Activated T-helper 2 cell treated with anti-CD3 and anti-CD28 coated beads, Interferon-gamma antibody, Interleukin-2, Interleukin-4, amounts not matched to agents 10 μg/mL and 5 μg/mL and 100 μg/mL, durations not matched to agents 14 hours and 24 hours and 36 hours (primary cell): ENCODE measurements at regions not wholly inside any gene's neighbourhood (a gene's known extent, or its start where the extent isn't known, plus 50 kb on each side); places are given as distances from the start of the nearest gene placed in this dataset.
"Not testable (repeated sequence)": the region's sequence is repeated elsewhere in the genome, so short reads cannot be mapped to it uniquely, and the experiment has no call there.

ENCODE experiments used
- DNase-seq: peaks from one replicate; pipeline ENCODE4 v3.0.0; 2021; ENCODE audit warnings: low spot score
- H3K27ac Mint-ChIP-seq: one replicate; pipeline ENCODE4 v1.8.0; 2021; ENCODE audit warnings: mixed read lengths
- H3K27me3 Mint-ChIP-seq: one replicate; pipeline ENCODE4 v1.8.0; 2021; ENCODE audit warnings: low read depth, mixed read lengths
- H3K36me3 Mint-ChIP-seq: one replicate; pipeline ENCODE4 v1.8.0; 2021; ENCODE audit warnings: low read depth, mixed read lengths
- H3K4me1 Mint-ChIP-seq: one replicate; pipeline ENCODE4 v1.8.0; 2021; ENCODE audit warnings: low read depth, mixed read lengths
- H3K4me3 Mint-ChIP-seq: one replicate; pipeline ENCODE4 v1.8.0; 2021; ENCODE audit warnings: low read depth, mild to moderate bottlenecking, moderate library complexity, mixed read lengths
- H3K9me3 Mint-ChIP-seq: one replicate; pipeline ENCODE4 v1.8.0; 2021; ENCODE audit warnings: mixed read lengths
- intact Hi-C: fragments of 100-400 bp; cut with micrococcal nuclease; formaldehyde crosslinking; loops from one replicate; pipeline ENCODE4 v1.15.1; 2023

- intact Hi-C loops: no loop called here
- Mint-ChIP-seq H3K27ac (no peak overlapping the region), H3K9me3 (peaks cover 40% of the 10 kb centered on the region)
Measured at GRCh38 chr3:118226206-118226605, 808.4 kb downstream of the IGSF11 start.

GRCh38 chr3:118227191-118227590 is 807.5 kb downstream of the IGSF11 start:
- H3K9me3 Mint-ChIP-seq: peaks cover 35% of the 10 kb centered on the region
- H3K36me3 Mint-ChIP-seq: no peaks in the 10 kb centered on the region
- no peaks in the 10 kb centered on the region for H3K27me3 Mint-ChIP-seq
- H3K4me3 Mint-ChIP-seq: no peak overlapping the region
- H3K4me1 Mint-ChIP-seq: no peaks in the 10 kb centered on the region
- intact Hi-C loops: no loop called here
- DNase-seq: no peak
- H3K27ac Mint-ChIP-seq: no peak overlapping the region

More at GRCh38 chr3:118226206-118226605, 808.4 kb downstream of the IGSF11 start:
- Mint-ChIP-seq H3K4me1 (no peaks in the 10 kb centered on the region), H3K4me3 (no peak overlapping the region), H3K27me3 (no peaks in the 10 kb centered on the region), H3K36me3 (no peaks in the 10 kb centered on the region)
- DNase-seq: no peak

GRCh38 chr3:118228151-118228550 is 806.5 kb downstream of the IGSF11 start:
- H3K9me3 Mint-ChIP-seq: peaks cover 35% of the 10 kb centered on the region
- H3K4me1 Mint-ChIP-seq: no peaks in the 10 kb centered on the region
- no peaks in the 10 kb centered on the region for H3K27me3 Mint-ChIP-seq
- intact Hi-C loops: no loop called here
- H3K27ac Mint-ChIP-seq: no peak overlapping the region
- H3K4me3 Mint-ChIP-seq: no peak overlapping the region
- DNase-seq: no peak
- H3K36me3 Mint-ChIP-seq: no peaks in the 10 kb centered on the region

GRCh38 chr3:118229196-118229595 is 805.5 kb downstream of the IGSF11 start:
- Mint-ChIP-seq H3K4me1 (no peaks in the 10 kb centered on the region), H3K27ac (no peak overlapping the region), H3K9me3 (peaks cover 35% of the 10 kb centered on the region), H3K36me3 (no peaks in the 10 kb centered on the region), H3K4me3 (no peak overlapping the region), H3K27me3 (no peaks in the 10 kb centered on the region)
- DNase-seq: no peak
- intact Hi-C loops: no loop called here

- Mint-ChIP-seq H3K9me3 (peaks cover 29% of the 10 kb centered on the region), H3K4me3 (no peak overlapping the region), H3K36me3 (no peaks in the 10 kb centered on the region), H3K4me1 (no peaks in the 10 kb centered on the region), H3K27ac (no peak overlapping the region), H3K27me3 (no peaks in the 10 kb centered on the region)
- intact Hi-C loops: no loop called here
- DNase-seq: no peak
Measured at GRCh38 chr3:118231578-118231977, 803.1 kb downstream of the IGSF11 start.

GRCh38 chr3:118239253-118239652 is 795.4 kb downstream of the IGSF11 start:
- Mint-ChIP-seq H3K27ac (no peak overlapping the region), H3K27me3 (no peaks in the 10 kb centered on the region), H3K9me3 (no peaks in the 10 kb centered on the region), H3K36me3 (no peaks in the 10 kb centered on the region), H3K4me3 (no peak overlapping the region), H3K4me1 (no peaks in the 10 kb centered on the region)
- DNase-seq: no peak
- intact Hi-C loops: no loop called here

- Mint-ChIP-seq H3K4me1 (no peaks in the 10 kb centered on the region), H3K36me3 (no peaks in the 10 kb centered on the region), H3K4me3 (no peak overlapping the region), H3K27me3 (no peaks in the 10 kb centered on the region), H3K9me3 (peaks cover 8% of the 10 kb centered on the region), H3K27ac (no peak overlapping the region)
- no peak for DNase-seq
- intact Hi-C loops: no loop called here
Measured at GRCh38 chr3:118244761-118245160, 789.9 kb downstream of the IGSF11 start.

- Mint-ChIP-seq H3K36me3 (no peaks in the 10 kb centered on the region), H3K27ac (no peak overlapping the region), H3K4me3 (no peak overlapping the region), H3K27me3 (no peaks in the 10 kb centered on the region), H3K9me3 (peaks cover 8% of the 10 kb centered on the region), H3K4me1 (no peaks in the 10 kb centered on the region)
- DNase-seq: no peak
- intact Hi-C loops: no loop called here
Measured at GRCh38 chr3:118245312-118245711, 789.3 kb downstream of the IGSF11 start.

GRCh38 chr3:118258850-118259249 is 775.8 kb downstream of the IGSF11 start:
- DNase-seq, H3K36me3 Mint-ChIP-seq, H3K27ac Mint-ChIP-seq, H3K4me3 Mint-ChIP-seq, intact Hi-C loops, H3K4me1 Mint-ChIP-seq, H3K27me3 Mint-ChIP-seq: not testable (repeated sequence)
- peaks cover 30% of the 10 kb centered on the region for H3K9me3 Mint-ChIP-seq

GRCh38 chr3:118262800-118263402 is 771.7 kb downstream of the IGSF11 start:
- intact Hi-C loops: no loop called here
- Mint-ChIP-seq H3K27me3 (no peaks in the 10 kb centered on the region), H3K4me1 (no peaks in the 10 kb centered on the region), H3K4me3 (no peak overlapping the region), H3K36me3 (no peaks in the 10 kb centered on the region), H3K9me3 (peaks cover 11% of the 10 kb centered on the region), H3K27ac (no peak overlapping the region)
- no peak for DNase-seq

- peaks cover 16% of the 10 kb centered on the region for H3K9me3 Mint-ChIP-seq
- no peaks in the 10 kb centered on the region for H3K4me1 Mint-ChIP-seq
- no peak overlapping the region for H3K4me3 Mint-ChIP-seq
- H3K27me3 Mint-ChIP-seq: no peaks in the 10 kb centered on the region
- DNase-seq: no peak
- H3K36me3 Mint-ChIP-seq: no peaks in the 10 kb centered on the region
- intact Hi-C loops: no loop called here
- H3K27ac Mint-ChIP-seq: no peak overlapping the region
Measured at GRCh38 chr3:118267588-118267987, 767.1 kb downstream of the IGSF11 start.

- Mint-ChIP-seq H3K9me3 (peaks cover 16% of the 10 kb centered on the region), H3K4me1 (no peaks in the 10 kb centered on the region), H3K36me3 (no peaks in the 10 kb centered on the region), H3K4me3 (no peak overlapping the region), H3K27ac (no peak overlapping the region), H3K27me3 (no peaks in the 10 kb centered on the region)
- intact Hi-C loops: no loop called here
- DNase-seq: no peak
Measured at GRCh38 chr3:118269537-118270125, 765.0 kb downstream of the IGSF11 start.

GRCh38 chr3:118272991-118273390 is 761.7 kb downstream of the IGSF11 start:
- DNase-seq: no peak
- H3K9me3 Mint-ChIP-seq: peaks cover 22% of the 10 kb centered on the region
- H3K36me3 Mint-ChIP-seq: no peaks in the 10 kb centered on the region
- no peaks in the 10 kb centered on the region for H3K27me3 Mint-ChIP-seq
- H3K4me1 Mint-ChIP-seq: no peaks in the 10 kb centered on the region
- intact Hi-C loops: no loop called here
- H3K4me3 Mint-ChIP-seq: no peak overlapping the region
- H3K27ac Mint-ChIP-seq: no peak overlapping the region

GRCh38 chr3:118277814-118278213 is 756.8 kb downstream of the IGSF11 start:
- no peak for DNase-seq
- H3K27ac Mint-ChIP-seq: no peak overlapping the region
- H3K4me1 Mint-ChIP-seq: no peaks in the 10 kb centered on the region
- H3K9me3 Mint-ChIP-seq: peaks cover 26% of the 10 kb centered on the region
- intact Hi-C loops: no loop called here
- no peaks in the 10 kb centered on the region for H3K27me3 Mint-ChIP-seq
- H3K4me3 Mint-ChIP-seq: no peak overlapping the region
- H3K36me3 Mint-ChIP-seq: no peaks in the 10 kb centered on the region
